Activated CD8-positive, alpha-beta memory T cell treated with anti-CD3 and anti-CD28 coated beads for 48 hours (primary cell): ENCODE measurements at regions not wholly inside any gene's neighbourhood (a gene's known extent, or its start where the extent isn't known, plus 50 kb on each side); places are given as distances from the start of the nearest gene placed in this dataset.

ENCODE experiments used
- DNase-seq, 3 experiments: peaks; one replicate each; pipeline ENCODE4 v3.0.0-alpha.2; 2020; ENCODE audit warnings: low read depth in 2 of 3, low spot score in 2 of 3

DNA sequence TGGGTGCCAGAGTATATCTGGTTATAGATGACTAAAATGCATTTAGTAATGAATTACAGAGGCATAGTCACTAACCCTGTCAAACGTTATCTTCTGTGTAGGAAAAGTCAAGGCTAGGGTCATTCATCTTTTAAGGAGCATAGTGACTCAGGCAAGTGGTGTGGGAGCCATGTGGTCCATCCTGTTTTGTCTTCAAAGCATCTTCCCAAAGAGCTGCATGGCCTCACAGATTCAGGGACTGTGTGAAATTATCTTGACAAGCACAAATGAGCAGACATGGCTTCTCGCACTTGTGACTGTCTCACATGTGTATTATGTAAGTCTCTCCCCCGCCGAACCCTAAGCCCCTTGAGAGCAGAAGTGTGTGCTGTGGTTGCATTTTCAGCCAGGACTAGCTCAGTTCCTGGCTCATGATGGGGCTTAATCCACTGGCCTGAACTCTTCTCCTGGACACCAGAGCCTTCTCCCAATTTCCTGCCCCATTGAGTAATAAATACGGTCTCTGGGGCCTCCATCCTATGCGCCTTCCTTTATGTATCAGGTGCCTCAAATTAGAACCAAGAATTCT, 769.1 kb downstream of the QKI start:
- no peak for DNase-seq

DNA sequence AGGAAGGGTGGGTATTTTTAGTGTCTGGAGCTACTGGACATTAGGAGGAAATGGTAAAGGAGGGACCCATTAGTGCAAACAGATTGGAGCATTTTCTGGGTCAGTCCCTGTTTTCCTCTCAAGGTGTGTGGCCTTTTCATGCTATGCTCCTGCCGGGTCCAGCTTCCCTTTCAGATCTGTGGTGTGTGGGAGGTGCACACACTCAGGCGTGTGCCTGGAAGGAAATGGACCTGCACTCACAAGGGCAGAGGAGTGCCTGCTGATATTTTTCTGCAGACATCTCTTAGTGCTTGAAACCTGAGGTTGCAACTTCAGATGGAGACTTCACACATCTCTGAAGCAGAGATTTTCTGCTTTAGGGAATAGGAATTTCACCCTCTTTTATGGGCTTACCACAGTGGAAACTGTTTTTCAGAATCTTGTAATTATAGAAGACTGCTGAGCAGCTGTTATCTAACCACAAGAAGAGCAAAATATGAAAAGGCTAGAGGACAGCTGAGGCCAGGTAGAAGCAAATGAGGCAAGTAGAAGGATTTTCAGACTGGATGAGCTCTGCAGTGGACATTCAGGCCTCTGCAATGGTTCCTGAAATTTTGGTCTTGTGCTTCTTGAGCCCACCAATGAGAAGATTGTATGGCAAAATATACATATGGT, 764.3 kb downstream of the QKI start:
- DNase-seq, result no peak

DNA sequence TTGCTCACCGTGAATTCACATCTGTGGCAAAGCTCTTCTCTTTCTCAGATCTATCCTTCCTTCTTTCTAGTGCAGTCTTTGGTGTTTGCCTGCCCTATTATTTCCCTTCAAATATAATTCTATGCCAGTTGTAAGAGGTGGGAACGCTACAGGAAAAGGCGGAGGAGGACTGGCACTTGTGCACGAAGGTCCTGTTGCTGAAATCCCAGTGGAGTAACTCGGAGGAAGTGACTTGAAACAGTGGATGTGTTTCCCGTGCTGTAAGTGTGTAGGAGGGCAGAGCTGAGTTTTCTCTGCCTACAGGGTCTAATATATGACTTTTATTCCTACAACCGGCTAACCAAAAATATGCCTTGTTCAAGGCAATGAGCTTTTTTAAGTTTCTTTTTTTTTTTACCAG, 754.8 kb downstream of the QKI start:
- no peak for DNase-seq

DNA sequence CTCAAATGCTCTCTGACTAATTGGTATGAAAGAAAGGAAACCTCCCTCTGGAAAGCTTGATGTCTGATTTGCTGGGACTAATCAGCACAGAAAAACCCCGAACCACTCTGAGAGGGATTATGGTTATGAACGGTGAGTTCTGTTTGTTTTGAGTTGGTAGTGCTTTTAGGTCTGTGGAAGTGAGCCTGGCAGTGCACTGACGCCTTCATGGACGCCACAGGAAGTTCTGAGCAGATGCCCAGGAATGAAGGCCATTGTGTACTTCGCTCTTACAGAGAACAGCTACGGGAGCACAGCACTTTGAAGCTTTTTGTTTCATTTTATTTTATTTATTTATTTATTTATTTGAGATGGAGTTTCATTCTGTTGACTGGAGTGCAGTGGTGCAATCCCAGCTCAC, 754.1 kb downstream of the QKI start:
- no peak for DNase-seq

DNA sequence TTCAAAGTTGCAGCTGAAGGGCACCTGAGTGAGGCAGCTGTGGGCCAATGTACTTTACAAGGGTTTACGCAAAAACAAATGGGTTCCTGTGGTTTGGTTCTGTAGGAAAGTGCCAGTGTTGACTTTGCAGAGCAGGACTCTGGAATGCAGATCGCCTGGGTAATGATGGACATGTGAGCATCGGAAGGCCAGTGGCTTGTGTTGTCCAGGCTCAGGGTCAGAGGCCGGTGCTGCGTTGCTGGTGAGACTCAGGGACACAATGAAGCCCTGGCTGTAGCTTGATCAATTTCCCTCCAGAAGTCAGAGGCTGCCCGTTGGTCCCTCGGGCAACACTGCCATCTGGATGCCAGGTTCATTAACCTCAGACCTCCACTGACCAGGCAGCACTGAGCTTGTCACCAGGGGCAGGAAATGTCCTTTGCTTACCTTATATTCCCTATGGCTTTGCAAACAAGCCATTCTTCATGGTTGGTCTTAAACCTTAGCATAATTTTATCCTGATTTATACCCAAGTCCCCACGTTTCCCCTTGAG, 753.4 kb downstream of the QKI start:
- no peak for DNase-seq

DNA sequence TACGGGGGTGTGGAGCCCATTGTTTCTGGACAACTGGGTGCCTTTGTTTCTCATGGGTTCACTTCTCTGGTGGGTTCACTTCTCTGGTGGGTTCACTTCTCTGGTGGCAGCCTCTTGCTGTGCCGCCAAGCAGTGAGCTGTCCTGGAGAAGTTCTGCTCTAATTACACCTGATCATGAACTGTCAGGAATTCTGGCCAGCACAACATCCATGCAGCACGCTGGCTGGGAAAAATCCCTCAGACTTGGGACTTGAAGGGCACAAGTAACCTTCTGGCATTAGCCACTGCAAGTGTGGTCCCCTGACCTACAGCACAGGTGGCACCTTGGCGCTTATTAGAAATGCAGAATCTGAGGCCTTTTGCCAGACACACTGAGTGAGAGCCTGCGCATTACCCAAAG, 752.5 kb downstream of the QKI start:
- no peak for DNase-seq

DNA sequence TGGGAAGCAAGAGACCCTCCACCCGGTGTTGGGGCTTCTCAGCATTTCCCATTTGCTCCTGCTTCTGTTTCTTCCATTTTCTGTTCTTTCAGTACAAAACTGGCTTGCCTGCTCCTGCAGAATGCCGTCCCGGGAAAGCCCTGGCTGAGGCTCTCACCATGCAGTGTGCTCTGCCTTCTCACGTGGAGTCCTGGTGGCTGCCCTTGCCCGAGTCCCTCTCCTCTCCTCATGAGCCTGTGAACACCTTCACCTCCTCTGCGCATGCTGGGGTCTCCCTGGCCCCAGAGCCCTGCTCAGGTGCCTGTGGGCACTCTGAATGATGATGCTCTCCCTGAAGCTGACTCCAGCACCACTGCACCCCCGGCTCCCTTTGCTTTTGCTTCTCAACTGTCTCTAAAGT, 752.0 kb downstream of the QKI start:
- no peak for DNase-seq

DNA sequence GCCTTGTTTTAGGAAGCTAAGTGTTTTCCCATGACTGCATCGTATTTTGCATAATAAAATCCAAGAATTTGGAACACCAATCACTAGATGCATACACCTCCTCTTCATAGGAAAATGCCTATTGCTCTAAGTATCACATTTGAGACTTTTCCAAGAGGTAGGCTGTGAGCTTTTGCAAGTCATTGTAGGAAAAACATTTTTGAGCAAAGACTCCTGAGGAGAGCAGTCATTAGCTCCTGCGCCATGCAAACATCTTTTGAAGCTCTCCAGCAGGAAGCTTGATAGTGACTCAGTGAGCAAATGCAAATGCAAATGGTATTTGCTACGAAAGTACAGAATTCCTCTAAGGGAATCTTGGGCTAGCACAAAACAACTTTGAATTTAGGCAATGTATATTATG, 750.4 kb downstream of the QKI start:
- no peak for DNase-seq

DNA sequence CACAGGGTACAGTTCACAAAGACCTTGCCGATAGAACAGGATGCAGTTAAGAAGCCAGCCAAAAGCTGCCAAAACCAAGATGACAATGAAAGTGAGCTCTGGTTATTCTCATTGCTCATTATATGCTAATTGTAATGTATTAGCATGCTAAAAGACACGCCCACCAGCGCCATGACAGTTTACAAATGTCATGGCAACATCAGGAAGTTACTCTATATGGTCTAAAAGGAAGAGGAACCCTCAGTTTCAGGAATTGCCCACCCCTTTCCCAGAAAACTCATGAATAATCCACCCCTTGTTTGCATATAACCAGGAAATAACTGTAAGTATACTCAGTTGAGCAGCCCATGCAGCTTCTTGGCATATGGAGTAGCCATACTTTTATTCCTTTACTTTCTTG, 748.7 kb downstream of the QKI start:
- DNase-seq, result no peak

DNA sequence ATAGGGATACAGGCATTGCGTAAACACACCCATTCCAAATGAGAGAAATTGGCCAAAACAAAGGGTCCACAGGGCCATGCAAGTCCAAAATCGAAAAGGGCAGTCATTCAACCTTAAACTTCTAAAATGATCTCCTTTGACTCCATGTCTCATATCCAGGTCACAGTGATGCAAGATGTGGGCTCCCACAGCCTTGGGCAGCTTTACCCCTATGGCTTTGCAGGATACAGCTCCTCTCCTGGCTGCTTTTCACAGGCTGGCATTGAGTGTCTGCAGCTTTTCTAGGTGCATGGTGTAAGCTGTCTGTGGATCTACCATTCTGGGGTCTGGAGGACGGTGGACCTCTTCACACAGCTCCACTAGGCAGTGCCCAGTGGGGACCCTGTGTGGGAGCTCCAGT, 744.5 kb downstream of the QKI start:
- DNase-seq, result no peak

DNA sequence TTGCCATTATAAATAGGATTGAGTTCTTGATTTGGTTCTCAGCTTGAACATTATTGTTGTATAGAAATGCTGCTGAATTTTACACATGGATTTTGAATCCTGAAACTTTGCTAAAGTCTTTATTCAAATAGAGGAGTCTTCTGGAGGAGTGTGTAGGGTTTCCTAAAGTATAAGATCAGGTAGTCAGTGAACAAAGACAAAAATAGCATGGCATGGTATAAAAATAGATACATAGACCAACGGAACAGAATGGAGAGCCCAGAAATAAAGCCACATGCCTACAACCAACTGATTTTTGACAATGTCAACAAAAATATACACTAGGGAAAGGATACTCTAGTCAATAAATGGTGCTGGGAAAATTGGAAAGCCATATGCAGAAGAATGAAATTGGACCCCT, 740.1 kb downstream of the QKI start:
- DNase-seq, result no peak

DNA sequence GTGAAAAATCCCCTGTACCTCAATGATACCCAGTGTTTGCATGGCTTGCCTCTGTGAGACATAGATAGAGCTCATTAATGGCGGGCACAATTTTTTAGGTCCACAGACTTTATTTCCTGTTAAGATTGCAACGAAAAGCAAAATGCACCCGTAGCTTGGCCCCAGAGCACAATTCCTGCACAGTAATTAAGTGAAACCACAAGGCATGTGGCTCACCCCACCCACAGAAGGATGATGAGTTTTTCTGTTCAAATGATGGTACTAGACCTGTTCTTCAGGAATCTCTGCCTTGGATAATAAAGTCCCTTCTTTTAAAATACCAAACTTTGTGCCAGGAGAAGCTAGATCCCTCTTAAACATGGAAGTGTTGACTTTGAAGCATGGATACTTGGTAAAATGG, 738.1 kb downstream of the QKI start:
- no peak for DNase-seq

DNA sequence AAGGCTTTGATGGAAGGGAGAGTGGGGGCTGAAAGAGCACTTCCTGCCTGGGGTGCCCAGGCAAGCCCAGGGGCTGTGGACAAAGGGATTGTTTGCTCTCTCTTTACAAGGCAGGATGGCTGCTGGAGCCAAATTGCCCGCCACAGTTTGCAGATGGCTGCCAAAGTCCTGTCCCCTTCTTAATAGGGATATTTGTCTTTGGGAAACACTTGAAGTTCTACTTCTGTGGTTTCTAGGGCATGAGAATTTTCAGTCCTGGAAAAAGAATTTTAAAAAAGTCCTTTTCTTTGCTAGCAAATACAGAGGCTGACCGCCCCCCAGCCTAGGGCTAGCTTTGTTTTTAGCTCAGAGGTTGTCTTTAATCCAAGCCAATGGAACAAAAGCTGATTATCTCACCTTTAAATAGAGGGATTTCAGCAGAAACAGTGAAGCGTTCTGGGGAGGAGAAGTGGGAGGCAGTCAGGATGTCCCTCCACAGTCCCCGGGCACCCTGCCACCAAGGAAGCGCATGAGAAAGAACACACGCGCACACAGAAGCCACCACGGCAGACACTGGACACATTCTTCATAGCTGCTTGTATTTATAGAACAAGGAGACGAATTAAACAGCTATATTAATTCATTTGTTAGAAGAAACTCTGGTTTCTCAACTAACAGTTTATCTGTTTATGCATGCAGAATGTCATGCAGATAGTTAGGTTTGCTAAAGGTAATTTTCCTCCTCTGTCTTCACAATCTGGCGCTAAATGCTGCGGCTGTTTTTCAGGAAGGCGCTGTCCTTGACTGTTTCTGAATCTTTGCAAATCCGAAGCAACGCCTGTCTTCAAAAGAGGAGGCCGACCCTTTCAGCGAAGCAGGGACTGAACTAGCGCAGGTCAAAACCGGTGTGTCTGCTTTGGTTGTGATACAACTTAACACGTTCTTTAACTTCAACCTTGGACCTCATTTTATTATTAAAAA, 736.9 kb downstream of the QKI start:
- no peak for DNase-seq

DNA sequence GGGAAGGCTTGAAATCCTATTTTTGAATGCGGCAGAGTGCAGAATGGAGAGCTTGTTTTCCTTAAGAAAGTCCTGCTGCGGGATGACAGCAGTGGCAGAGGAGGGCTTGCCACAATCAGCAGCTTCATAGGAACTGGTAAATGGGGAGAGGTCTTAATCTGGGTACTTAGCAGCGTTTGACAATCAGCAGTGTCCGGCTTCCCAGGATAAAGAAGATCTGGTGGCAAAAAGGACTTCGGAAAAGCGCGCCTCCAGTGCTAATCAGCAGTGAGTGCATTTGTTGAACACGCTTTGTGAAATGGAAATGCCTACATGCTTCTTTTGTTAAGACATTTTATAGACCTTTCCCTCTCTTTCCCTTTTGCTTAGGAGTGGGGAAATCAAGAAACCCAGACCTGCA, 735.7 kb downstream of the QKI start:
- DNase-seq, result no peak

DNA sequence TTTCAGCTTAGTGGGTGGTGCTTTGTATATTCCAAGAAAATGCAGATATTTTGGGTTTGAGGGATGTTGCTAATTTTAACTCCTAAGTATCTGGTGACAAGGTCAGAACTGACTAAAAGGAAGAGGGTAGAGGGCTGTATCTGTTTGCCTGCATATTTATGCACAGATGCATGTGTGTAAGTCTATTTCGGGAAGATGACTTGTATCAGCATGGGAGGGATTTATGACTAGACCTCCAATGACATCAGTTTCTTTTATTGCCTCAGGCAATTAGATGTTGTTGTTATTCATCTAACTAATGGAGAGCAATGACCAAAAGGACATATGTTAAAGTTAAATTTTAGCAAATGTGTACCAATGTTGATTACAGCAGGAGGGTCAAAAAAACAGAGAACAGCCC, 734.3 kb downstream of the QKI start:
- no peak for DNase-seq

DNA sequence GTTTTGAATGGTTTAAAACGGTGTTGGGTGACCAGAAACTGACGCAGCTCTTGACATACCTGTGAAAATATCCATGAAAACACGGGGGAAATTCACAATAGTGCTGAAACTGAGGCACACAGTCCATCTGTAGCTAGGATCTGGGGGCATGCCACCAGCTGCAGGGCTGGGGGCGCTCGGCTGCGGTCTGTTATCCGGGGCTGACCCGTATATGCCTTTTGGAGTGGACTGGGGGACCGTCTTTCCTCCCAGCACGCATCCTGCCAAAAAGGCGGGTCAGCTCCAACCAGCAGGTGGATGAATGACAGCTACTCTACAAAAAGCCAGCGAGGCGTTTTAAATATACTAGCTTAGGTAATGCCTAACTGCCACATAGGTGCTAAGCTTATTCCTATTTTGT, 729.8 kb downstream of the QKI start:
- no peak for DNase-seq

DNA sequence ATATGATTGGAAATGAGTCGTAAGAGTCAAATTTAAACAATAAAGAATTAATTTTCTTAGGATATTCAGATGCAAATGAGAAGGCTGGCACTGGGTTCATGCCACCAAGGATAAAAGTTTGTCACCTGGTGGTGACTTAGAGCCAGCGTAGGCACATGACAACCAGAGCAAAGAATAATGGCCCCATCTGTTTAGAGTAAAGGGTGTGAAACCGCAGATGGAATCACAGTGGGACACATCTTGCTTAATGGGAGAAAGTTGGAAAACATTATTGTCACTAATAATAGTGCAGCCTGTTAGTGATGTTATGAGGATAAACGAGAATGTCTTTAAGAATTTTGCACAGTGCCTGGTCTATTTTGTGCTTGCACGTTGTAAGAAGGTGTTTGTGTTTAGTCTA, 727.8 kb downstream of the QKI start:
- no peak for DNase-seq

DNA sequence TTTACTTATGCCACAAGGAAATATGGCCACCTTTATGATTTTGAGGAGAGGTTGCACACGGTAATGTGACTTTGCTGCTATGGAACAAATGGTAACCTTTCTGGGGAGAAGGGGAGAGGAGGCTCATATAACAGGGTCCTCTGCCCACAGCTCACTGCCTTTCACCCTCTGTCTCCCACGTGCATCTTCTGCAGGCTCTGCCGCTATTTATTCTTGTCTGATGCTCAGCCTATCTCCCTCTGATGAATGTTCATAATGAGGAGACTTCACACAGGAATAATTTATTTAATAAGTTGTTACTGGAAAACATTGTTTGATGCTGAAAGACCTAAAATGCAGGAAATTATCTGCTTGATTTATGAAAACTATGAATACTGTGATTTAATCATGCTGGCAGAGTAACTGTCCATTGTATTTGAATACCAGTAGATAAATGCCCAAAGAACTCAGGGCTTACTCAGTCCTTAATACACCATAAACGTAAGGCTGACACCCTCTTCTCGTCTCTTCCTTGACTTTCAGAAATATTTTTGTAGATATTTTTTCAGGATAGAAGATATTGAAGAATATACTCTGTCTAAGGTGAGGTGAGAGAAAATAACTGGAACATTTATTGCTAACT, 721.1 kb downstream of the QKI start:
- DNase-seq, result no peak

DNA sequence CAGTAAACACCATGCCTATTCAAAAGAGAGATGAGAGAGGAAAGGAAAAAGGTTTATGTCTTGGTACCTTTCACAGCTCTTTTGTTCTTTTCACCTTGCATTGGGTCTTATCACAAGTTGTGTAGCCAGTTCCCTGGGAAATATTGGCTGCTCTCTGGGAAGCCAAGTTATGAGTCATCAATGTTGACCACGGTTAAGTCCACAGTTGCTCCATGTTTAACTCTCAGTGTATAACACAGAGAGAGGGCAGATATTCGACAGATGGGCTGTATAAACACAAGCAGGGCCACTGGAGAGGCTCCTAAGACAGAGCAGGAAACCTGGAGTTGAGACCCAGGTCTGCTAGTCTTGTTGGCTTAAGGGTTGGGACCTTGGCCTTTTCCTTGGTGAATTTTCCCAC, 718.6 kb downstream of the QKI start:
- no peak for DNase-seq

DNA sequence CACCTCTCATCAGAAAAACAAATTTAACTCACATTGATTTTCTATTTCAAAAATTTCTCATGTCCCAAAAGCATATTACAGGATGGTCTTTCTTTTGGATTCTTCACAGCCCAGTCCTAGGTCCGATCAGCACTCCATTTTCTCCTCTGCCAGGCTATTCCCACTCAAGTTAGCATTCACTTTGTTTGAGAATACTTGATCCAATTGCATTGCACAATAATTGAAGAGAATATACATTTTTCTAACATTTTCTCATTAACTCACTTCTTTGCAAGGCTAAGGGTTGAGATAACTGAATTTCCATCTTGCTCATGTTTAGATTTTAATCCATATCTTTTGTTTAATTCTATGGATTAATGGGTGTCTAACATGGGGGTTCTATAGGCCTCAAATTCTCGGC, 716.1 kb downstream of the QKI start:
- DNase-seq, result no peak

DNA sequence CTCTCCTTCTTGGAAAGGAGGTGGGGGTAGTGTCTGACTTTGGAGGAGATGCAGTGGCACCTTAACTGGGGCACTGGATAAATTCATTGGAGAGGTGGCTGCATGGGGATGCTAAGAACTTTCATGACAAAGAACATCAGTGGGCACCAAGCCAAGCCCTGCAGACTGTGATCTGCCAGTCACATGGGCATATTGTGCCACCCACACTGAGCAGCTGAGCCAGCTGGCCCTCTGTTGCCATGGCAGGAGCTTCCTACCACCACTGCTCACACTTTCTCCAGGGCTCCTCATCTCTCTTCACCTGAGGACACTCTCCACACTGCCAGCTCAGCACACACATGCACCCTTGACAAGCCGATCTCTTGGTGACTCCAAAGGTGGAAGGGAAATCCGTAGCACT, 715.6 kb downstream of the QKI start:
- DNase-seq, result no peak

DNA sequence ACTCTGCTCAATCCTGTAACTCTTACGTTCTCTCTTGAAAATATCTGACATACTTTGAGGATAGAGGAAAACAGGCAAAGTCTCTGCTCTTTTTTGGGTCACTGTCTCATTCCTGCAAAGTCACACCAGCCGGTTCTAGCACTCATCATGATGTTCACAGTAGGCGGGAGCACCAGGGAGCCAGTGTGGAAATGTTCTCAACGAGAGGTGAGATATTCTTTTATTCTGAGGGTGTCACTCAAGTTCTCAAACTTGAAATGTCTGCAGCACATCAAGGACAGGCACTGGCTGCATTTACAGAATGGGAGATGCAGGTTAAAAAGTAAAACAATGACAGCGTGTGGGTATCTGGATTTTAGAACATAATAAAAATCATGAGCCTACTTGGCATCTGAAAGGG, 714.7 kb downstream of the QKI start:
- DNase-seq, result no peak
